ENCODE measurements at regions not wholly inside any gene's neighbourhood (a gene's known extent, or its start where the extent isn't known, plus 50 kb on each side); places are given as distances from the start of the nearest gene placed in this dataset.

DNA sequence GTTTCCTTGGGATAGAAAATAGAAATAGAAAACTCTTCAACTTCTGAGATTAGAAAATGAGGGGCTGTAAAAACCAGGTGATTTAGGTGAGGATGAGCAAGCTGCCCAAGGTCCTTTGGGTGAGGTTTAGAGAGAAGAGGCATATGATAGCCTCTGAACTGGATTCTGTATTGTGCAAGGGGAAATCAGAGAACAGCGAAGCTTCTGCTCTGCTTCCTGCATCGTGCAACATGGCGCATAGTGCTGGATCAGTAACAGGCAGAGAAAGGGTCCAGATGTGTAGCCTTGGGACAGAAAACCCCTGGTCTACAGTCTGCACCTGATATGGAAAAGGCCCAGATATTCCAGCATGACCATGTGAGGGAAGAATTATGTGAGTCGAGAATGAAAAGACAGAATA lies 121.7 kb downstream of the MBL2 start:
- Histone ChIP-seq H3K79me1 (ENCODE audit: insufficient read depth, low read depth, low read length, poor library complexity, severe bottlenecking) (no peaks in the 10 kb centered on the region), H3K9me3 (ENCODE audit: control insufficient read depth, low read depth, low read length) (no peaks in the 10 kb centered on the region), H3K18ac (ENCODE audit: insufficient read length, low read depth, low read length) (no peak overlapping the region), H3K56ac (ENCODE audit: insufficient read length, low read depth, low read length) (no peak overlapping the region), H3K4me1 (ENCODE audit: insufficient read depth, low read length) (no peaks in the 10 kb centered on the region), H2AK5ac (ENCODE audit: insufficient read length, low read length) (no peak overlapping the region), H2AFZ (ENCODE audit: low read length) (no peak overlapping the region), H4K91ac (ENCODE audit: insufficient read length, low read depth, low read length) (no peak overlapping the region), H2BK15ac (ENCODE audit: low read depth, low read length) (no peak overlapping the region), H3K27ac (ENCODE audit: insufficient read length, low read depth, low read length) (no peak overlapping the region), H4K20me1 (ENCODE audit: control insufficient read depth, insufficient read depth, insufficient read length) (no peaks in the 10 kb centered on the region), H4K5ac (ENCODE audit: insufficient read length, low read depth, low read length) (no peak overlapping the region), H2BK20ac (ENCODE audit: low read depth, low read length, poor library complexity, severe bottlenecking) (no peak overlapping the region), H2BK5ac (ENCODE audit: insufficient read length, low read length) (no peak overlapping the region), H3K23me2 (ENCODE audit: insufficient read length, low read depth, low read length, poor library complexity, severe bottlenecking) (no peaks in the 10 kb centered on the region), H3K79me2 (ENCODE audit: insufficient read depth, low read length) (no peaks in the 10 kb centered on the region), H3K27me3 (ENCODE audit: insufficient read depth, low read length) (no peaks in the 10 kb centered on the region), H2BK120ac (ENCODE audit: low read depth, low read length, poor library complexity, severe bottlenecking) (no peak overlapping the region), H3K4ac (ENCODE audit: low read depth, low read length) (no peak overlapping the region), H3K9ac (ENCODE audit: extremely low read depth, insufficient read length, low read length) (no peak overlapping the region), H3T11ph (ENCODE audit: low read length) (no peak overlapping the region), H3K14ac (ENCODE audit: insufficient read depth, low read length) (no peak overlapping the region), H4K8ac (replicated peaks; ENCODE audit: insufficient read length, low read depth, low read length) (no peak overlapping the region), H3K23ac (ENCODE audit: insufficient read length, low read depth, low read length) (no peak overlapping the region), H2BK12ac (ENCODE audit: insufficient read length, low read depth, low read length) (no peak overlapping the region), H3K4me2 (ENCODE audit: insufficient read depth, insufficient read length, low read length) (no peak overlapping the region)
- H3K27me3 Mint-ChIP-seq (ENCODE audit: low read depth): no peaks in the 10 kb centered on the region
- WGBS (ENCODE audit: extremely low coverage, insufficient read length, low lambda C conversion rate): no CpG with 5 or more reads among the region's 4 CpGs
- H3K4me3 Mint-ChIP-seq: no peak overlapping the region
- TF ChIP-seq, protein P1, sequence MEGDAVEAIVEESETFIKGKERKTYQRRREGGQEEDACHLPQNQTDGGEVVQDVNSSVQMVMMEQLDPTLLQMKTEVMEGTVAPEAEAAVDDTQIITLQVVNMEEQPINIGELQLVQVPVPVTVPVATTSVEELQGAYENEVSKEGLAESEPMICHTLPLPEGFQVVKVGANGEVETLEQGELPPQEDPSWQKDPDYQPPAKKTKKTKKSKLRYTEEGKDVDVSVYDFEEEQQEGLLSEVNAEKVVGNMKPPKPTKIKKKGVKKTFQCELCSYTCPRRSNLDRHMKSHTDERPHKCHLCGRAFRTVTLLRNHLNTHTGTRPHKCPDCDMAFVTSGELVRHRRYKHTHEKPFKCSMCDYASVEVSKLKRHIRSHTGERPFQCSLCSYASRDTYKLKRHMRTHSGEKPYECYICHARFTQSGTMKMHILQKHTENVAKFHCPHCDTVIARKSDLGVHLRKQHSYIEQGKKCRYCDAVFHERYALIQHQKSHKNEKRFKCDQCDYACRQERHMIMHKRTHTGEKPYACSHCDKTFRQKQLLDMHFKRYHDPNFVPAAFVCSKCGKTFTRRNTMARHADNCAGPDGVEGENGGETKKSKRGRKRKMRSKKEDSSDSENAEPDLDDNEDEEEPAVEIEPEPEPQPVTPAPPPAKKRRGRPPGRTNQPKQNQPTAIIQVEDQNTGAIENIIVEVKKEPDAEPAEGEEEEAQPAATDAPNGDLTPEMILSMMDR (conservative IDR thresholded peaks at IDR 0.05): no peak
- no peak for DNase-seq
- H3K27ac Mint-ChIP-seq: no peak overlapping the region; a peak in 1 of 7 replicates
- no peaks in the 10 kb centered on the region for H3K9me3 Mint-ChIP-seq
- no peaks in the 10 kb centered on the region for H3K4me1 Mint-ChIP-seq
- H3K36me3 Mint-ChIP-seq (ENCODE audit: insufficient read depth in 1 of 3, low read depth in 3 of 3): no peaks in the 10 kb centered on the region
